ENCODE measurements at regions not wholly inside any gene's neighbourhood (a gene's known extent, or its start where the extent isn't known, plus 50 kb on each side); places are given as distances from the start of the nearest gene placed in this dataset.
"Not testable (repeated sequence)": the region's sequence is repeated elsewhere in the genome, so short reads cannot be mapped to it uniquely, and the experiment has no call there.

DNA sequence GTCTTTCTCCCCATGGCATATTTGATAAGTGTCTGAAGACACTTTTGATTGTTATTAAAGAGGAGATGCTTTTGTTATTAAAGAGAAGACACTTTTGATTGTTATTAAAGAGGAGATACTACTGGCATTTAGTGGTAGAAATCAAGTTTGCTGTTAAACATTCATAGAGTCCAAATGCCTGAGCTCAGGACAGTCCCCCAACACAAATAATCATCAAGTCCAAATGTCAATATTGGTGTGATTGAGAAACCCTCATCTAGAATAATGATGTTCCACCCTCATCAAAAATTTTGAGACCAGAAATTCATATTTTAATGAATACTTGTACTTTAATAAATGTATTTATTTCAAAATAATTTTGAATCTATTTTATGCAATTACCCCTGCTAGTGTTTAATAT lies 1412.9 kb upstream of the PCDH7 start:
- H3K4me3 Mint-ChIP-seq = no peak overlapping the region
- no peak overlapping the region for H3K27ac Mint-ChIP-seq
- no peaks in the 10 kb centered on the region for H3K9me3 Mint-ChIP-seq
- H3K27me3 Mint-ChIP-seq = no peaks in the 10 kb centered on the region
- no peaks in the 10 kb centered on the region for H3K4me1 Mint-ChIP-seq (ENCODE audit: low read depth)
- intact Hi-C loops (cut with micrococcal nuclease) = no loop called here
- H3K36me3 Mint-ChIP-seq (ENCODE audit: low read depth) = no peaks in the 10 kb centered on the region

DNA sequence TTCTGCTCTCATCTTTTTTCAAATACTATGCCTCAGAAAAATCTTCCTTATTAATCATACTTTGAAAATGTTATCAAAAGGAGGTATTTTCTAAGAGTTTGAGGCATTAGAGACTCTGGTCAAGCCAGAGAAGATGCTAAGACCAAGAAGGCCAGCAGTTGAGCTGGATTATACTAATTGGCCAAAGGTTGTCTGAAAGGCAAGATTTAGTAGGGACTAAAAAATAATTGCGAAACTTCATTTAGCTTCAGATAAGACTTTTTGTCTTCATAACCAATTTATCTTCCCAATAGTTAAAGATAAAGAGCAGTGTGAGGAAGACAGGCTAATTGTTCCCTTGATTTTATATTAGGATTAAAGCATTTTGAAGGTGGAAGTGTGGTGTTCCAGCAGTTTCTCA lies 1412.4 kb upstream of the PCDH7 start:
- no peak overlapping the region for H3K4me3 Mint-ChIP-seq
- intact Hi-C loops (cut with micrococcal nuclease) = no loop called here
- H3K27ac Mint-ChIP-seq = no peak overlapping the region

DNA sequence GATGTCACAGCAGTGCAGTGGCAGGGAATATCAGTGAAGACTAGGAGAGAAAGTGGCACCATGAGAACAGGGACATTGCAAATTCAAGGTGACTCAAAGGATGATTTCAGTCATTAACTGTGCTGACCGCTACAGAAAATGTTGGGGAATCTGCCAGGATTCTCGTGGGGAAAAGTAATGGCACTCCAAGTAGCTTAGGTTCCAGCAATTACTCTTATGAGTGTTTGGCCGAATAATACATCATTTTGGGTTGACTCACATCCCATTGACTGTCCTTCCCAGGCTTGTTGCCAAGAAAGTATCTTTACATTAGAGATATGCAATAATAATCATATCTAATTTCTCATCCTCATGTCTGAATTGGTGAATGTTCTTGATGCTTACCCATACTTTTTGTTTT lies 1411.1 kb upstream of the PCDH7 start:
- no peaks in the 10 kb centered on the region for H3K4me1 Mint-ChIP-seq (ENCODE audit: low read depth)
- H3K4me3 Mint-ChIP-seq = no peak overlapping the region
- H3K27me3 Mint-ChIP-seq = no peaks in the 10 kb centered on the region
- H3K36me3 Mint-ChIP-seq (ENCODE audit: low read depth) = no peaks in the 10 kb centered on the region
- H3K9me3 Mint-ChIP-seq = no peaks in the 10 kb centered on the region
- intact Hi-C loops (cut with micrococcal nuclease) = no loop called here
- H3K27ac Mint-ChIP-seq = no peak overlapping the region

More for the DNA sequence above, 1412.4 kb upstream of the PCDH7 start:
- Mint-ChIP-seq H3K36me3 (ENCODE audit: low read depth) (no peaks in the 10 kb centered on the region), H3K9me3 (no peaks in the 10 kb centered on the region), H3K4me1 (ENCODE audit: low read depth) (no peaks in the 10 kb centered on the region), H3K27me3 (no peaks in the 10 kb centered on the region)

DNA sequence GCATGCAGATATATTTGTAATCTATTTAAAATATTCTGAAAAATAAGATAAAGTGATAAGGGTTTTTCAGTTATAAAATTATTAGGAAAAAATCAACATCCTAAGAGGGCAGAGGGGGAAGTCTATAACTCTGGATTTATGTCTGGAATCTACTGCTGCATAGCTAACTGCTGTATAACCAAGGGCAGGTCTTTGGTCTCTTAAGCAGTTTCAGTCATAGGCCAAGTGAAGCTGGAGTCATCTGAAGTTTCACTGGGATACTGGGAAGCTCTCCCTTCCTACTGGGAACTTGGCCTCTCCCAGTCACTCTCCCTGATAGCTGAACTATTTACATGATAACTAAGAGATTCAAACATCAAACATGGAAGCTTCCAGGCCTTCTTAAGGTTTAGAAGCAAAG lies 1409.9 kb upstream of the PCDH7 start:
- intact Hi-C loops (cut with micrococcal nuclease) = no loop called here
- Mint-ChIP-seq H3K9me3 (no peaks in the 10 kb centered on the region), H3K27ac (no peak overlapping the region), H3K4me1 (ENCODE audit: low read depth) (no peaks in the 10 kb centered on the region), H3K36me3 (ENCODE audit: low read depth) (no peaks in the 10 kb centered on the region), H3K27me3 (no peaks in the 10 kb centered on the region), H3K4me3 (no peak overlapping the region)

DNA sequence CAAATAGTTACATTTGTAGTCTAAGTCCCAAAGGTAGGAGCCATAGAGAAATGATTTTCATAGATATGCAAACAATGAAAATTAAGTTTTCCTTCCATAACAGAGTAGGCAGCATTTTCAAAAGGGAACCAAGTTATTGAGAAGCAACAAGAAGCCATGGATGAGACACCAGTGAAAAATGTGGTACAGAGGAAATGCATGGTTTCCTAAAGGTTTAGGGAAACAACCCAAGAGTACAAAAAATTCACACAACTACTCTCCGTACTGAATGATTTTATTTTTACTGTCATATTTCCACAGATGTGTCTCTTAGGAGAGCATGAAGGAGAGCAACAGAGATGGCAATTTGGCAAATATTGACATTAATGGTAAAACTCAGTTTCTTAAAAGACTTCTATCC lies 1408.9 kb upstream of the PCDH7 start:
- no peak overlapping the region for H3K4me3 Mint-ChIP-seq
- intact Hi-C loops (cut with micrococcal nuclease) = no loop called here
- H3K9me3 Mint-ChIP-seq = no peaks in the 10 kb centered on the region
- no peak overlapping the region for H3K27ac Mint-ChIP-seq
- no peaks in the 10 kb centered on the region for H3K27me3 Mint-ChIP-seq
- H3K36me3 Mint-ChIP-seq (ENCODE audit: low read depth) = no peaks in the 10 kb centered on the region
- H3K4me1 Mint-ChIP-seq (ENCODE audit: low read depth) = no peaks in the 10 kb centered on the region

DNA sequence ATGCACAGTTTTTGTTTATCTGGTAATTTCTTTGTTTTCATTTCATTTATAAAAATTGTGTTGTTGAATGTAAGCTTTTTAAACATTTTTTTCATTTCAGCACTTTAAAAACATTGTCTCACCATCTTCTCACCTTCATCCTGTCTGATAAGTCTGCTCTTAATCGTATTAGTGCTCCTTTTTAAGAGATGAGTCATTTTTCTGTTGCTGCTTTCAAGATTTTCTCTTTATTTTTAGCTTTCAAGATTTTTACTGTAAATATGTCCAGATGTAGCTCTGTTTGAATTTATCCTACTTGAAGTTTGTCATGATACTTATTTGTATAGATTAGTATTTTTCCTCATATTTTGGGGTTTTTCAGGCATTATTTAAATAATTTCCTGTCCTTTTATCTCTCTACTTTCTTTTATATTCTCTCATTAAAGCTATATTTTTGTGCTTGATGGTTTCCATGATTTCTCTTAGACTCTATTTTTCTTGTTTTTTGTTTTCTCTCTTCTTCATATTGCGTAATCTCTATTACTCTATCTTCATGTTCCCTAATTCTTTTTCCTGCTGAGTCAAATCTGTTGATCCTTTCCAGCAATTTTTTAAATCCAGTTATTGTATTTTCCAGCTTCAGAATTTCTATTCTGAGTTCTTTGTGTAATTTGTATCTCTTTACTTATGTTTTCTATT lies 1400.4 kb upstream of the PCDH7 start:
- Mint-ChIP-seq H3K4me3 (no peak overlapping the region), H3K27me3 (no peaks in the 10 kb centered on the region), H3K27ac (no peak overlapping the region), H3K36me3 (ENCODE audit: low read depth) (no peaks in the 10 kb centered on the region), H3K9me3 (peaks cover 7% of the 10 kb centered on the region), H3K4me1 (ENCODE audit: low read depth) (no peaks in the 10 kb centered on the region)
- intact Hi-C loops (cut with micrococcal nuclease) = no loop called here

DNA sequence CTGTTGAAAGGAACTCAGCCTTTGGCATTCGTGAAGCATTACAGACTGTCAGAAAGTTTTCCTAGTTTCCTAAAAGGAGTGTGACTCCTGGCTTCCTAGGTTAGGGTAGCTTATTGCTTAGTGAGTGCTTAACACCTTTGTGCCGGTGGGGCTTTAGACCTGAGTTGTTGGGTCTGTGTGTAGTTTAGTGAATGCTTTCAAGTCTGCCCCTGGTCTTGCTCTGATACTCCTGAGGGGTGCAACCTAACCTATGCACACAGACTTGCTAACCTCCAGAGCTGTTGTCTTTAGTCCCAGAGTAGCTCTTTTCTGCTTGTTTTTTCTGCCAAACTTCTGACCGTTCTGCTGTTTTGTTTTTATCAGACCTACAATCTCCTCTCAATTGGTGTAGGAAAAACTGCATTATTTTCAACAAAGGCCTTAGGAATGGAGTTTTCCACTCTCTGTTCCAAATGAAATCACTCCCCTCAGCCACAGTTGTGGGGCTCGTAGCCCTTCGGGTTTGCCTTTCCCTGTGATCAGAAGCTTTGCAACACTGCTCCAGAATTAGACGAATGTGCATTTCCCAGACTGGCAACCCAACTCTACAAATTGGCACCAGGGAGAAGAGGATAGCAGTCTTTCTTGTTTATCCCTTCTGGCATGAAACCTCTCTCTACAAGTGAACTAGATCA lies 1399.1 kb upstream of the PCDH7 start:
- Mint-ChIP-seq H3K27me3 (no peaks in the 10 kb centered on the region), H3K36me3 (ENCODE audit: low read depth) (no peaks in the 10 kb centered on the region), H3K4me3 (no peak overlapping the region), H3K27ac (no peak overlapping the region), H3K4me1 (ENCODE audit: low read depth) (no peaks in the 10 kb centered on the region), H3K9me3 (peaks cover 7% of the 10 kb centered on the region)
- intact Hi-C loops (cut with micrococcal nuclease) = no loop called here

DNA sequence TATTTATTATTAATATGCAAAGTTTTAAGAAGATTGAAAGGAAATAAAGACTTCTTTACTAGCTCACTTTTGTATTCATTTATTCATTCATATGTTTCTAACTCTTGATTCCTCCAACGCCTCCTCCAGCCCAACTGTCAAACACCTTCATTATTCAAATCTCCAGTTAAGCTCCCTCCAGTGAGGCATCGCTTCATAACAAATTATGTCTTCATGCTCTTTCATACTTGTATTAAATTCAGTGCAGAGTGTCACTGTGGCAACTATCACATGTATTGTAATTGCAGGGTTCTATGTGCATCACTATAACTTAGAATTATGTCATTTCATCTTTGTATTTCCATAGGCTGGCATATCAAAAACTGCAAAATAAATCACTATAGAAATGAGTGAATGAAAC lies 1394.2 kb upstream of the PCDH7 start:
- no peak overlapping the region for H3K4me3 Mint-ChIP-seq
- H3K27ac Mint-ChIP-seq = no peak overlapping the region
- H3K27me3 Mint-ChIP-seq = no peaks in the 10 kb centered on the region
- intact Hi-C loops (cut with micrococcal nuclease) = no loop called here
- H3K4me1 Mint-ChIP-seq (ENCODE audit: low read depth) = no peaks in the 10 kb centered on the region
- no peaks in the 10 kb centered on the region for H3K36me3 Mint-ChIP-seq (ENCODE audit: low read depth)
- peaks cover 6% of the 10 kb centered on the region for H3K9me3 Mint-ChIP-seq

DNA sequence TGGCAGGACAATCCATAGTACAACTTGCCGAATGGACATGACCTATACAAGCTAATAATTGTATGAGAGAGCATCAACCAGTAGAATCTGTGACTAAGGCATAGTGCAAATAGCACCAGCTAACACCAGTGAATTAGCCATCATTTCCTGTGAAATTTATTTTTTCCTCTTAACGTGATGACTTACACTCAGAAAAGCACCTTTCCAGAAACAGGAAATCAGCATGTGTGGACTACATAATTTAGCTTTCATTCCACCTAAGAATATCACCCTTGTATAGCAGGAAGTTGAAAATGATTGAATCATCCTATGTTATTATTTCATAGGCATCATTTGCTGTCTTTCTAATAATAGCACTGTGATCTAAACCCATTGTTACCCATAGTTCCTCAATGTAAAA lies 1393.4 kb upstream of the PCDH7 start:
- Mint-ChIP-seq H3K27me3 (no peaks in the 10 kb centered on the region), H3K4me3 (no peak overlapping the region), H3K27ac (no peak overlapping the region), H3K4me1 (ENCODE audit: low read depth) (no peaks in the 10 kb centered on the region), H3K36me3 (ENCODE audit: low read depth) (no peaks in the 10 kb centered on the region), H3K9me3 (no peaks in the 10 kb centered on the region)
- intact Hi-C loops (cut with micrococcal nuclease) = no loop called here

DNA sequence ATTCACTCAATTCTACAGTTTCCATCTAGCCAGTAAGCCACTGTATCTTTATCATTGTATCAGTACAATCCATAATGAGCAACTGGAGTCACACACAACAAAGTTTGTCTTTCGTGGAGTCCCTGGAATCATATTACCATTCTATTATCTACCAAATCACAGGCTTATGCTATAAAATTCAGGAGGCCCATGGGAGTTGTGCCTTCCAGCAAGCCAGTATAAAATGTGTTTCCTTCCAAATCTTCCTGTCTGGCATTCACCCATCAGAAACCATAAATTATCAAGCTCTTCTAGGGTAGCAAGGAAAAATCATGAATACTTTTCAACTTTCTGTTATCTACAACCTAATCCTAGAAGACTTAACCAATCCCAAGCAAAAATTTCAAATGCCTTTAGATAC lies 1383.3 kb upstream of the PCDH7 start:
- Mint-ChIP-seq H3K4me1 (ENCODE audit: low read depth) (no peaks in the 10 kb centered on the region), H3K4me3 (no peak overlapping the region), H3K27me3 (no peaks in the 10 kb centered on the region), H3K27ac (no peak overlapping the region), H3K9me3 (peaks cover 6% of the 10 kb centered on the region), H3K36me3 (ENCODE audit: low read depth) (no peaks in the 10 kb centered on the region)
- intact Hi-C loops (cut with micrococcal nuclease) = no loop called here

DNA sequence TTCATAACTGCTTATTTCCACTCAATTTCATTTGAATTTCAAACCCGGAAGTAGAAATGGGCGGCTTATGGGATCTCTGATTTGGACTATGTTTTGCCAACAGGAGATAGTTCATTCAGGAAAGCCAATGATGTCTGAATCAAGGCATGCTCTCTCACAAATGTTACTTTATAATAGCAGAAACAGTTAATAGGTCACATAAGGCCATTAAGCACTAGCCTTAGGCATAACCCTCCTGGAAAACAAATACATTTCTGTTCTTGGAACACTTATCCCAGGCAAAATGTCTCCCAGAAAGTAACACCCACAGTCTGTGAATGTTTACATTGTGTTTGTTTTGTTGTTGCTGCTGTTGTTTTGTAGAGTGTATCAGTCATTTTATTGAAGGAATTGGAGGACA lies 1347.2 kb upstream of the PCDH7 start:
- no peaks in the 10 kb centered on the region for H3K36me3 Mint-ChIP-seq (ENCODE audit: low read depth)
- no peak overlapping the region for H3K27ac Mint-ChIP-seq
- H3K4me1 Mint-ChIP-seq (ENCODE audit: low read depth) = no peaks in the 10 kb centered on the region
- no peaks in the 10 kb centered on the region for H3K9me3 Mint-ChIP-seq
- no peaks in the 10 kb centered on the region for H3K27me3 Mint-ChIP-seq
- H3K4me3 Mint-ChIP-seq = no peak overlapping the region
- intact Hi-C loops (cut with micrococcal nuclease) = no loop called here

DNA sequence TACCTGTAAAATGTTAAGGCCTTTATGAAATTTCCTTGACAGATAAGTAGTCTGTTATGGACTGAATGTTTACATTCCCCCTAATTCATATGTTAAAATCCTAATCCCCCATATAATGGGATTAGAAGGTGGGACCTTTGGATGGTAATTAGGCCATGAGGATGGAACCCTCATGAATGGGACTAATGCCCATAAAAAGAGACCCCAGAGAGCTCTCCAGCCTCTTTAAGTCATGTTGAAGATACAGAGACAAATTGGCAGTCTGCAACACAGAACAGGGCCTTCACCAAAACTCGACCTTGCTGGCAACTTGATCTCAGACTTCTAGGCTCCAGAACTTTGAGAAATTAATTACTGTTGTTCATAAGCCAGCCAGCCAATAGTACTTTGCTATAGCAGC lies 1344.5 kb upstream of the PCDH7 start:
- Mint-ChIP-seq H3K27me3 (no peaks in the 10 kb centered on the region), H3K4me1 (ENCODE audit: low read depth) (no peaks in the 10 kb centered on the region), H3K9me3 (no peaks in the 10 kb centered on the region), H3K27ac (no peak overlapping the region), H3K4me3 (no peak overlapping the region), H3K36me3 (ENCODE audit: low read depth) (no peaks in the 10 kb centered on the region)
- intact Hi-C loops (cut with micrococcal nuclease) = no loop called here

DNA sequence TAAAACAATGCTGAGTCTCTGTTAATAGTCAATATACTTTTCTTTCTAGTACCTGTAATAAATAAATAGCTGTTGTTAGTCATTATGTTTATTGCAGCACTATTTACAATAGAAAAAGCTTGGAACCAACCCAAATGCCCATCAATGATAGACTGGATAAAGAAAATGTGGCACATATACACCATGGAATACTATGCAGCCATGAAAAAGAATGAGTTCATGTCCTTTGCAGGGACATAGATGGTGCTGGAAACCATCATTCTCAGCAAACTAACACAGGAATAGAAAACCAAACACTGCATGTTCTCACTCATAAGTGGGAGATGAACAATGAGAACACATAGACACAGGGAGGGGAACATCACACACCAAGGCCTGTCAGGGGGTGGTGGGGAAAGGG lies 1341.9 kb upstream of the PCDH7 start:
- H3K27ac Mint-ChIP-seq; H3K4me3 Mint-ChIP-seq; H3K36me3 Mint-ChIP-seq (ENCODE audit: low read depth); intact Hi-C loops (cut with micrococcal nuclease); H3K9me3 Mint-ChIP-seq; H3K4me1 Mint-ChIP-seq (ENCODE audit: low read depth); H3K27me3 Mint-ChIP-seq: not testable (repeated sequence)

DNA sequence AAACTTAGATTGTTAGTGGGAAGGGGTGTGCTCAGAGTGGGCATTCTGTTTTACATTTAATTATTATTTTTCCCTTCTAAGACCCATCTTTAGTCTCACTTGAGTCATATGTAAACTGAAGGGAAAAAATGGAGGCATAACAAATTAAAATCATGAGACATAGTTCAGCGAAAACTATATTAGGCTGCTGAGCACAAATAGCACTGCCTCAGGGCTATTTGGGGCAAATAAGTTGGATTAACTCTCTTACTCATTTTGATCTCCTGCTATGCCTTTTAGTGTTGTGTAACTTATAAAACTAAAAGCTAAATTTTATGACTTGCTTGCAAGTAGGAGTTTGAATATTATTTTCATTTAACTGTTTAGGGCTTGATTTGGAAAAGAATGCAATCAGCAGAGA lies 1329.2 kb upstream of the PCDH7 start:
- Mint-ChIP-seq H3K27me3 (no peaks in the 10 kb centered on the region), H3K27ac (no peak overlapping the region), H3K4me3 (no peak overlapping the region), H3K9me3 (peaks cover 14% of the 10 kb centered on the region), H3K4me1 (ENCODE audit: low read depth) (no peaks in the 10 kb centered on the region), H3K36me3 (ENCODE audit: low read depth) (no peaks in the 10 kb centered on the region)
- intact Hi-C loops (cut with micrococcal nuclease) = no loop called here

DNA sequence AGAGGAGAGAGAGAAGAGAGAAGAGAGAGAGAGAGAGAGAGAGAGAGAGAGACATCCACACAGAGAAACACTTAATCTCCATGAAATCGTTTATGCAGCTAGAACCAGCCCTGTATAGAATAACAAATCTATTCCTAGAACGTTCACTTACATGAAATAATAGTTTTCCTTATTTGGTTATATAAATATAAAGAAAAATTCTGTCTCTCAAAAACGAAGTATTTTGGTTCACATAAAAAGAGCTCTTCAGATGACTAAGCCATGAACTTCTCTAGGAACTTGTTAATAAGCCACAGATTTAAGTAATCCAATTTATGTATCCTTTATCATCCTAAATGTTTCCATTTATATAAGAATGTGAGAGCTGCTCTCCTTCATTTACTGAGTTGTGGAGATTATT lies 1315.1 kb upstream of the PCDH7 start:
- intact Hi-C loops (cut with micrococcal nuclease) = no loop called here
- Mint-ChIP-seq H3K36me3 (ENCODE audit: low read depth) (no peaks in the 10 kb centered on the region), H3K9me3 (peaks cover 8% of the 10 kb centered on the region), H3K27me3 (no peaks in the 10 kb centered on the region), H3K4me1 (ENCODE audit: low read depth) (no peaks in the 10 kb centered on the region), H3K4me3 (no peak overlapping the region), H3K27ac (no peak overlapping the region)

All from dendritic cell treated with granulocyte-macrophage colony-stimulating factor and Interleukin-4, amounts not matched to agents 40 ng/mL and 50 ng/mL, for 4 days (primary cell).